SK-N-SH (cell line): ENCODE measurements at regions not wholly inside any gene's neighbourhood (a gene's known extent, or its start where the extent isn't known, plus 50 kb on each side); places are given as distances from the start of the nearest gene placed in this dataset.

Source experiments
- CTCF ChIP-seq: fragments of 200-600 bp; sonication (generic); IDR thresholded peaks from 2 replicates; pipeline ENCODE4 v1.6.1; 2017; ENCODE audit warnings: antibody characterized with exemption, mild to moderate bottlenecking, moderate library complexity
- POLR2AphosphoS5 ChIP-seq: IDR thresholded peaks from 2 replicates; pipeline ENCODE4 v1.6.1; 2012; ENCODE audit warnings: low read depth, low read length
- RCOR1 ChIP-seq: fragments of 150-350 bp; IDR thresholded peaks from 2 replicates; pipeline ENCODE4 v1.6.1; 2017; ENCODE audit warnings: antibody characterized with exemption, low read length
- YY1 ChIP-seq: IDR thresholded peaks from 2 replicates; pipeline ENCODE4 v1.4.0; 2012; ENCODE audit warnings: low read depth, mild to moderate bottlenecking

- no peak for TF ChIP-seq CTCF
- TF ChIP-seq POLR2AphosphoS5, result no peak
- no peak for TF ChIP-seq YY1
- TF ChIP-seq RCOR1, result no peak
These were observed 204.6 kb upstream of the AGR3 start for GRCh38 chr7:17086403-17086802.
